ENCODE measurements at regions not wholly inside any gene's neighbourhood (a gene's known extent, or its start where the extent isn't known, plus 50 kb on each side); places are given as distances from the start of the nearest gene placed in this dataset.

GRCh38 chr13:89602655-89603054 is 1744.8 kb upstream of the MIR17HG start:
- TF ChIP-seq CTCF (IDR thresholded peaks at IDR 0.05; ENCODE audit: extremely low read depth, missing control alignments), result no peak
- DNase-seq (ENCODE audit: low spot score), result no peak

GRCh38 chr13:89603187-89603586 is 1744.3 kb upstream of the MIR17HG start:
- DNase-seq (ENCODE audit: low spot score), result no peak
- no peak for TF ChIP-seq CTCF (IDR thresholded peaks at IDR 0.05; ENCODE audit: extremely low read depth, missing control alignments)

GRCh38 chr13:89609318-89609717 is 1738.2 kb upstream of the MIR17HG start:
- TF ChIP-seq CTCF (IDR thresholded peaks at IDR 0.05; ENCODE audit: extremely low read depth, missing control alignments), result no peak
- no peak for DNase-seq (ENCODE audit: low spot score)

- no peak for DNase-seq (ENCODE audit: low spot score)
- TF ChIP-seq CTCF (IDR thresholded peaks at IDR 0.05; ENCODE audit: extremely low read depth, missing control alignments), result no peak
Observed at GRCh38 chr13:89610331-89610730, 1737.2 kb upstream of the MIR17HG start.

GRCh38 chr13:89610881-89611280 is 1736.6 kb upstream of the MIR17HG start:
- no peak for DNase-seq (ENCODE audit: low spot score)

GRCh38 chr13:89627996-89628395 is 1719.5 kb upstream of the MIR17HG start:
- DNase-seq (ENCODE audit: low spot score), result no peak
- no peak for TF ChIP-seq CTCF (IDR thresholded peaks at IDR 0.05; ENCODE audit: extremely low read depth, missing control alignments)

More at GRCh38 chr13:89610881-89611280, 1736.6 kb upstream of the MIR17HG start:
- no peak for TF ChIP-seq CTCF (IDR thresholded peaks at IDR 0.05; ENCODE audit: extremely low read depth, missing control alignments)

GRCh38 chr13:89628567-89628966 is 1718.9 kb upstream of the MIR17HG start:
- no peak for TF ChIP-seq CTCF (IDR thresholded peaks at IDR 0.05; ENCODE audit: extremely low read depth, missing control alignments)

More at GRCh38 chr13:89628567-89628966, 1718.9 kb upstream of the MIR17HG start:
- no peak for DNase-seq (ENCODE audit: low spot score)
